HG03108 (cell line): ENCODE measurements at regions not wholly inside any gene's neighbourhood (a gene's known extent, or its start where the extent isn't known, plus 50 kb on each side); places are given as distances from the start of the nearest gene placed in this dataset.

ENCODE experiments used
- ATAC-seq: cut with Tn5 transposase; IDR thresholded peaks from one replicate; pipeline ENCODE4 v1.9.1; 2021; ENCODE audit warnings: moderate library complexity; ENCODE audit not compliant: unreplicated experiment

DNA sequence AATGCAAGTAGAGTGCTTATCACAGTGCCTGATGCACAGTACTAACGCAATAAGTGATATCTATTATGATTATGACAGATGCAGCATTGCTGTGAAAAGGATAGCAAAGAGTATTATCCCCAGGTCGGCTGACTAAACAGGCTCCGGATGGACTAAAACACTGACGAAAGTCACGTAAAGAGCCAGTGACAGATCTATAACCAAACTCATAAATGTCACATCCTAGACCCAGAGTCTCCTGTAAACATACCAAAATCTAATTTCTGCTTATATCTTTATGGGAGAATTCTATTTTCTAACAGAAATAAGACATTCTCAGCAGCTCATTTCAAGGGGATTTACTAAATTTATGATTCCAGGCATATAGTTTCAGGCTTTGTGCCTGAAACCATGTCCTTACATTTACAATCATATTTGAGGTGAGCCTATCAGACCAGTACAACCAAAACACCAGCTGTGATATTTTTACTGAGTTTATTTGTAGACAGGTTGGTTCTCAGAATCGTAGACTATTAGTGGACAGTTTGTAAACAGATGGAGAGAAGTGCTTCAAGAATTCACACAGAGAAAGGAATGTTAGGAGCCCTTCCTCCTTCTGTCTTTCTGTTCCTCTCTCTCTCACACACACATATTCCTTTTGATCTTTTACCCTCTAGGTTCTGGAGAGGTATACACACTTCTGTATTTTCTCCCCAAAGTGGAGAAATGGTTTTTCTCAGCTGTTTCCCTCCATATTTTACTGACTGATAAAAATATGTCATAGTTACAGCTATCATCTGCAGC, 52.4 kb upstream of the WDR26 start:
- no peak for ATAC-seq

DNA sequence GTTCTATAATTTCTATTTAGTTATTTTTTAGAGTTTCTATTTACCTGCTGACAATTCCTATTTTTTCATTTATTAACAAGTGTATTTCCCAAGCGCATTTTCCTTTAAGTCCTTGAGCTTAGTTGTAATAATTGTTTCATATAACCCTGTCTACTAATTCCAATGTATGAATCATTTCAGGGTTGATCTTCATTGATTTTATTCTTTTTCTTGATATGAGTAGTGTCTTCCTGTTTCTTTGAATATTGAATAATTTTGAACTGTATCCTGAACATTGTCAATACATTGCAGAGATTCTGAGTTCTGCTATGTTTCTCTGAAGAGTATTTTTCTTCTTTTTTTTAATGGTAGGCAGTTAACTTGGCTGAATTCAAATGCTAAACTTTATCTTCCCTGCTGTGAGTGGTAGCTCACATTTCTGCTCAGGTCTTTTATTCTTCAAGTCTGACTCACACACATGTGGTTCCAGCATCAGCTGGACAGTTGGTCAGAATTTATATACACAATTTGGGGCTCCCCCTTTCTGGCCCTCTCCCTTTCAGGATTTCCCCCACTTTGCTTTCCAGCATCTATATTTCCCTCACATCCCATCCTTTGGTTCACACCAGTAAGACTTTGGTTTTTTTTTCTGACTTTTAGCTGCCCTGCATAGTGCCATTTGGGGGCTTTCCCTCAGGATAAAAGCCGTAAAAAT, 54.4 kb upstream of the WDR26 start:
- no peak for ATAC-seq

DNA sequence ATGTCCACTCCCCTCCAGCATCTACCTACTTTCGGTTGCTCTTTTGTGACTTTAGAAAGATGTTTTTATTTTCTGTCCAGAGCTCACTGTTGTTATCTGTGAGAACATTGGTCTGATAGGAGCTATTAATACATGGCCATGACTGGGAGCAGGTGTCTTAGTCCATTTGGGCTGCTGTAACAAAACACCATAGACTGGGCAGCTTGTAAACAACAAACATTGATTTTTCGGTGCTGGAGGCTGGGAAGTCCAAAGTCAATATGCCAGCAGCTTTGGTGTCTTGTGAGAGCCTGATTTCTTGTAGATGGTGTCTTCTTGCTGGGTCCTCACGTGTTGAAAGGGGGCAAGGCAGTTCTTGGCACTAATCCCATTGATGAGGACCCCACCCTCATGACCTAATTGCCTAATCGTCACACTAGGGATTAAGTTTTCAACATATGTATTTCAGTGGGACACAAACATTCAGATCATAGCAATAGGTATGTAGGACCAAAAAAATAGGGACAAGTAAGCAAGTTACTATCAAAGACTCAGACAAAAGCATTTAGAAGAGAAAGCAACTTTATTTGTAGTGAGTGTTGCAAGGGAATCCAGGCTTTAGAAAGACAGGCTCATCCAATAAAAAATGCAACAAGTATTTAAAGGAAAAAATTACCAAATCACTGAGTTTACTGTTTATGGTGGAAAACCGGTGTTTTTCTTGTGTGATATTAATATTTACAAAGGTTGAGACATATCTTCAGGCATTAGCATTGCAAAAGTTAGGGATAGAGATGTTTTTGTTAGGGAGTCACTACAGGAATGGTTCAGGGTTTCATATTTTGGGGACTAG, 55.2 kb upstream of the WDR26 start:
- no peak for ATAC-seq

DNA sequence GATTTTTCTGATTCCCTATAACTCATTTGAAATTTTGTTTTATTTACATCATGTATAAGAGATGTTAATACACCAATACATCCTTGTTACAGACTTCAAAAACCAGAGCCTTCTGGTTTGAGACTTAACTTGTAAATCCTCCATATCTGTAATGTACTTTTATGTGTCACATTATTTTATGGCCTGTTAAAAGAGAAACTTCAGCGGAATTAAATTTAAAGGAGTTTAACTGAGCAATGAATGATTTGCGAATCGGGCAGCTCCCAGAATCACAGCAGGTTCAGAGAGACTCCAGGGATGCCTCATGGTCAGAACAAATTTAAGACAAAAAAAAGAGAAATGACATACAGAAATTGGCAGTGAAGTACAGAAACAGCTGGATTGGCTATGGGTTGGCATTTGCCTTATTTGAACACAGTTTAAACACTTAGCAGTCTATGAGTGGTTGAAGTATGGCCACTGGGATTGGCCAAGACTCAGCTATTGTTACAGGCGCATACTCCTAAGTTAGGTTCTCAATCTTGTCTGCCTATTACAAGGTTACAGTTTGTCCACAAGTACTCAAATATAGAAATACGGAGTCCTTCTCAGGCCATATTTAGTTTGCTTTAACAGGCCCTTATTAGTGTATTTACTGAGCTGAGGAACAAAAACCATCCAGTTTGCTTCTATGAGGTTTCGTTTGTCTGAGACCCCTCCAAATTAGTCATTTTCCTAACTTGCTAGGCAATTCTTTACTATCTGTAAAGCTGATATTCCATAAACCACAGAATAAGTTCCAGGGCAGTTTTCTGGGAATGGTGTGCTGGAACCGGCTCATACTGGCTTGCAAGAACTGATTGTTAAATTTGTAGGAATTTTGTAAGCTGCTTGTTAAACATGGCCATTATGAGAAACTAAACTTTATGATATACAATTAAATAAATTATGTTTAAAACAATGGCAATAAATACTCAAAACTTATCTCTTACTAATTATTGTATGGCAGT, 56.2 kb upstream of the WDR26 start:
- no peak for ATAC-seq

DNA sequence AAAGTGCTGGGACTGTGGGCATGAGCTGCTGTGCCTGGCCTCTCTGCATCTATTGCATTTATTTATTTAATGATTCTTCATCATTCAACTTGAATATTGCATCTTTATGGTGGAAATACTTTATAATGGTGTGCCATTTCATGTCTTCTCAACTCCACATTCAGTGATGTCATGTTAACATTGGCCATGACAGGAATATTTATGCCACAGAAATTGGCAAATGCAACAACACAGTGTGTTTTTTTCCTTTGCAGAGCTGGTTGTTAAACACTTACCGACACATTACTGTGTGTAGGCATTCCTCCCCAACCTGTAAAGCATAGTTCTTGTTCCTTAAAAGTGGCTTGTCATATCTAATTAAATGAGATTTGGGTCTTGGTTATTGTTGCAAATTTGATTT, 57.4 kb upstream of the WDR26 start:
- ATAC-seq = no peak

DNA sequence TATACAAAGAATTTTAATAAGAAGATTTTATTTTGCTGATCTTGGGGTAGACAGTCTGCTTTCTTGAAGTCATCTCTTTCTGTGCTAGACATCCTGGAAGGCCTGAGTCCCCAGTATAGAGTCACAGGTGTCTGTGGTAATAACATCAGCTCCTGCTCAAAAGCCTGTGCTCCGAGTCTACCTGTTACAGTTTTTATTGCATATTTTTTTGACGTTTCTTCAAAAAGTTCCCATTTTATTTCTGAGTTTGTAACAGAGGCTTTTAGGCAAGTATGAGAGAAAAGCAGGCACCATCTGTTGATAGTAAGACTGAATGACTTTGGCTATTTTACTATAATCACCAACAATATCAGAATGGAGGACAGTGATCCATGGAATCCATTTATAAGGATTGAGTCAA, 58.0 kb upstream of the WDR26 start:
- ATAC-seq = no peak

DNA sequence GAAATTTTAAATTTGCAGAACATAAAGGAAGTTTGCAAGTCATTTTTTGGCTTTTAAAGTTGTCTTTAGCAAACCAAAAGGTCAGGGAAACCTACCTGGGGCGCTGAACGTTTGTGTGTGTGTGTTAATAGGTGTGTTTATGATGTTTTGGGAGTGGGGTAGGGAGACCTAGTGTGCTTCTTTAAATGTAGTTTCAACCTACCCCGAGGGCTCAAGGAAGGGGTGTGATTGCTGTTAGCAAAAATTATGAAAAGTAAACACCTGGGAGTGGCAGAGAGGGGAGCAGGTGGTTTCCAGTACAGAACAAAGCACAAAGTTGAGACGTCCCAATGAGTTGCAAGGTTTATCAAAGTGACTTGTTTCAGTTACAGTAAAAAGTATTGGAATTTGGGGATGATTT, 58.7 kb upstream of the WDR26 start:
- no peak for ATAC-seq

DNA sequence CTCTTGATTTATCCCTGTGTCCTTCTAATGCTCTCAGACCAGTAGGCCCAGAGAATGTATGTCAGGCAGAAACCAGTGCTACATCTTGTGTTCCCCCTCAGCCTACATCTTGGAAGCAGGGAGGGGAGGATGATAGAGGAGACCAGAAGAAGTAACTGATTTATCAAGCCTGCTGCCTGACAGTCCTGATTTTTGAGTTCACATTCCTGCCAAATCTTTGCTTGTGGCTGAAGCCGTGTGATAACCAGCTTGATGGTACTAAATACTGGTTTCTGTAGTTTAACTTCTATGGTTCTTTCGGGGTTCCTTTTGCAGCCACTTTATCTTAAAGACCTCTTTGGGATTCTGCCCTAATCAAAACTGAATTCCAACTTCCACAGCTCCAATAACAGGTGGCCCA, 59.7 kb upstream of the WDR26 start:
- ATAC-seq = no peak

DNA sequence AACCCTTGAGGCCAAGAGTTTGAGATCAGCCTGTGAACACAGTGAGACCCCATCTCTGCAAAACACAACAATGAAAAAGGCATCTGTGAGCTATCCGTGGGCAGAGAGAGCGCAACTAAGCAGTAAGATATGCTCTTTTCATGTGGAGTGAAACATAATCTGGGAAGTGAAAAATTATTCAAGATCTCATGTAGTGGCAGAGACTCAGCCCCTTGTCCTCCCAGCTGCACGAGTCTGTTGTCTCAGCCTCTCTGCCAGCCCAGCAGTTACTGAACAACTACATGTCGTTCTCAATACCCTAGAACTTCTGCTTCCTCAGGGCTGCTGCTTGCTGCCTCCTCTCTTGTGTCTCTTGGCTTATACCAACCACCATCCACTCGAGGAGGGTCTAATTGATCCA, 61.3 kb upstream of the WDR26 start:
- no peak for ATAC-seq

DNA sequence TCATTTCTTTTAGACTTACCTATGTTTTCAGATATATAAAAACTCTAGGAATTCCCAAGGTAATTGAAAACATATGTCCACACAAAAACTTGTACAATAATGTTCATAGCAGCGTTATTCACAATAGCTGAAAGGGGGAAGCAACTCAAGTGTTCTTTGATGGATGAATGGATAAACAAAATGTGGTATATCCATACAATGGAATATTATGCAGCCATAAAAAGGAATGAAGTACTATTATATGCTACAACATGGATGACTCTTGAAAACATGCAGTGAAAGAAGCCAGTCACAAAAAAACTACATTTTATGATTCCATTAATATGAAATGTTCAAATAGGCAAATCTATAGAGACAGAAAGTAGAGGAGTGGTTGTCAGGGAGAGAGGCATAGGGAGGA, 62.2 kb upstream of the WDR26 start:
- ATAC-seq = no peak

DNA sequence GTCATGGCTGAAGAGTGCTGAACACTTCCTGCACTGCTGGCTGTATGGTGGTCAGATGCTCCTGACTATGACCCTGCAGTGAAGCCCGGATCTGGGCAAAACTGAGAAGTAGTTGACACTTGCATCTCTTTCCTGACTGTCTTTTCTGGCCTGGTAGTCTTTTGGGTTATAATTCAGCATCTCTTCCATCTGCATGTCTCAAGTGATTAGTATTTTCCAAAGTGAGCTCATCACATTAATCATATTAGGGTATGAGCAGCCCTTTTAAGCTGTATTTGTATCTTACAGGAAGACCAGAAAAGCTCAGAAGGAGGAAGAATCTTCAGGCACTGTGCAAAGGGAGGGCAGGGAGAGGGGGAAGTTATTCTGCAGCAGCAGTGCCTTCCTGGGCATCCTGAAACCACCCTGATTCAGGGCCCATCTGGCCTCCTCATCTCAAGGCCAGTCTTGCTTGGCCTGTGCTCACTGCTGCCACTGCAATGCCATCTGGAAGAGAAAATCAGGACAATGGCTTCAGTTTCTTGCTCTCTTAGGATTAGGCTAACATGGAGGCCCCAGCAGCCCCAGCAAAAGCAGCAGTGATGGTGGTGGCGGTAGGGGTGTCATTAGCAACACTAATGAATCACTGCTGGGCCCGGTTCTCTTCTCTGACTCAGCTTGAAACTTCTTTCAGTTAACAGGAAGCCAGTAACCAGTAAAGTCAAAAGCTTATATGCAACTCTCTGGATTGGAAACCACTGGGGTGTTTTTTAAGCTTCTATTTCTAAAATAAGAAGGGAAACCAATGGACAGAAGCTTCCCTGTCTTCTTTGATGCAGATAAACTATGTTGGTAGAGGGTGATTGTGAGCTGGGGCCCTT, 63.3 kb upstream of the WDR26 start:
- ATAC-seq = peak; percentile 90

DNA sequence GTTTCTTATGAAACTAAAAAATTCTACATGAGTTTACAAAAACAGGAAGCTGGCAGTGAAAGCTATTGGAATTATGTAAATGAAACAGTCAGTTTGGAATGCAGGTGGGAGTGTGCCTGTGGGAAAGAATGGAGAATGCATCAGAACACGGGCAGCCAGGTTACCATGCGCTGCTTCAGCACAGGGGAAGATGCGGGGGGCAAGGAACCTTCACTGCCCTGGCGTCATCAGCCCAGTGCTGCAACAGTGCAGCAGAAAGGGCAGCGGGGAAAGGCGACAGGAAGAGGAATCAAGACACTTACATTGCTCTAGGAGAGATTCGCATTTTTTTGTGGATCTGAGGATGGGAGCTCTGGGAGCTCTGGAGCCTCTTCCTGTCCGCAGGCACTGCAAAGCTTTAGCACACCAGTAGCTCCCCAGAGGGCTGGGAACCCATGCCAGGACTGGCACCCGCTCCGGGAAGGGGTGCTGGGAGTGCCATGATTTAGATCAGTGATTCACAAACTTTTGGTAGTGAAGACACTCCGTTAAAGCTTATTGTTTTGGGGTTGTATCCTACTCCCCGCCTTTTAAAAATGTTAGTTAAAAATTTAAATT, 64.1 kb upstream of the WDR26 start:
- ATAC-seq = no peak

DNA sequence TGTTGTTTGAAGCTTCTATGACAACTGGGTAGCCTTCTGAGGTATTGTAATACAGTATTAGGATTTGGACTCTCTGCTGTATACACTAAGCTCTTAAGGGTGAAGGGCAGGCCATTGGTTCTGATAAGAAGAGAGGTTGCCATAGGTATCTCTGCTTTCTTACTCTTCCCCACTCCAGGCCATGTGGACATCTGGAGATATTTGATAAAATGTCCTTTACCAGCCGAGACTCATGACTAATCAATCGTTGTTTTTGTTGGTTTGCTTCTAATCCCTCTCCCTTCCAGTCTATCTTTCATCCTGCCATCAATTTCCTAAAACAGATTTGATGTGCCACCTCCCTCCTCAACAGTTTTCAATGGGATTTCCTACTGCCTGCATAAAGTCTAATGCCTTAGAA, 64.6 kb upstream of the WDR26 start:
- ATAC-seq = no peak

DNA sequence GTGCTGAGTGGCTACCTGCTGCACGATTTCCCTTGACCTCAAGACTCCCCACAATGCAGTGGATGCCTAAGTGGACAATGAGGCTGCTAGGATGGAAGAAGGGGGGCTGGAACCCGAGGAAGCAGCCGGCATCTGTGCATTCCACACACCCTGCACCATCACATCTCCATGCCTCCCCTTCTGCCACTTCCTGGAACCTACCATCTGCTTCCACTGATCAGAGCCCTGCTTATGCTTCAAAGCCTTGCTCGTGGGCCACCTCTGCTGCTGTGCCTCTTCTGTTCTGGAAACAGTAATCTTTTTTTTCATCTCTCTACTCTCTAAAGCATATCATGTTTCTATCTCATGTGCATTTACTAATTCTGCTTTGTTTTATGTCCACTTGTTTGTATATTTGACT, 66.2 kb upstream of the WDR26 start:
- ATAC-seq = no peak

DNA sequence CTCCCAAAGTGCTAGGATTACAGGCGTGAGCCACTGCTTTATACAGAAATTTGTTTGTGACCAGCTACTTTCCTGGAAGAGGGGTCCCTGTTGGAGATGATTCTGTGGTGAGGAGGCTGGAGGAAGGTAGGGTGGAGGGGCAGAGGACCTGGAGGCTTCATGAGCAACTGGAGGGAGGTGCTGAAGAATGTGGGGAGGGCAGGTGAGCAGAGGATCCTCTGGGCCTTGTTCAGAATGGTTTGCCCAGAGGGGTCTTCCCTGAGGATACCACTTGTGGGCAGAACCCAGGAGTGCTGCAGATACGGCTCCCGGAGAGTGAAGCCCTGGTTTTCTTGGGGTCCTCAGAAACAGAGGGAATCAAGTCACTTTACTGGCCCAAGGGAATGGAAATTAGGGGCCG, 67.2 kb upstream of the WDR26 start:
- no peak for ATAC-seq

DNA sequence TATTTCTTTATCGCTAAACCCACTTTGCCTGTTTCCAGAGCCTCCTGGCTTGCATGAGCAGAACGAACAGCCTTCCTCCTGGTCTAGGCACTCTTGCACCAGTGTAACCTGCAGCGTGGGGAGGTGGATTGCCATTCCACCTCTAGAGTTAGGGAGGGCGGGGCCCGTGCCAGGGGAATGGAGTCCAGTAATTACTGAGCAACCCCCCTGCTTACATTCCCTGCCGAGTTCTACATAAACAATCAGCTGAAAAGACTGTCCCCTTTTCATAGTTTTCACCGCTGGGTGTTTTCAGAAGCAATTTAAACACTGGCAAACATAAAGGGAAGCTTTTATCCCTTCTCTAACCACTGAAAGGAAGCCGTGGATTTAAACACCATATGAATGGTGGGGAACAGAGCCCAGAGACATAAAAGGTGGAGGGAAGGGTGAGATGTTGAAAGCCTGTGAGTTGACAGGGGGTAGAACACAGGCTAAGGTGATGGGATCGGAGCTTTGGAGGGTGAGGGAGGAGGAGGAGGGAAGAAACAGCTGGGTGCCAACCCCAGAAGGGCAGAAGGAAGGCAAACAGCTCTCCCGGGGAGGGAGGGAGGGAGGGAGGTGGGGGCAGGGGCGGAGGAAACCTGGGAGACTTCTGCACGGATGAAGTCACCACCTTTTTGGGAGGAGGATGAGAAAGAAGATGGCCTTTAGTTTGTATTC, 68.0 kb upstream of the WDR26 start:
- ATAC-seq = no peak

DNA sequence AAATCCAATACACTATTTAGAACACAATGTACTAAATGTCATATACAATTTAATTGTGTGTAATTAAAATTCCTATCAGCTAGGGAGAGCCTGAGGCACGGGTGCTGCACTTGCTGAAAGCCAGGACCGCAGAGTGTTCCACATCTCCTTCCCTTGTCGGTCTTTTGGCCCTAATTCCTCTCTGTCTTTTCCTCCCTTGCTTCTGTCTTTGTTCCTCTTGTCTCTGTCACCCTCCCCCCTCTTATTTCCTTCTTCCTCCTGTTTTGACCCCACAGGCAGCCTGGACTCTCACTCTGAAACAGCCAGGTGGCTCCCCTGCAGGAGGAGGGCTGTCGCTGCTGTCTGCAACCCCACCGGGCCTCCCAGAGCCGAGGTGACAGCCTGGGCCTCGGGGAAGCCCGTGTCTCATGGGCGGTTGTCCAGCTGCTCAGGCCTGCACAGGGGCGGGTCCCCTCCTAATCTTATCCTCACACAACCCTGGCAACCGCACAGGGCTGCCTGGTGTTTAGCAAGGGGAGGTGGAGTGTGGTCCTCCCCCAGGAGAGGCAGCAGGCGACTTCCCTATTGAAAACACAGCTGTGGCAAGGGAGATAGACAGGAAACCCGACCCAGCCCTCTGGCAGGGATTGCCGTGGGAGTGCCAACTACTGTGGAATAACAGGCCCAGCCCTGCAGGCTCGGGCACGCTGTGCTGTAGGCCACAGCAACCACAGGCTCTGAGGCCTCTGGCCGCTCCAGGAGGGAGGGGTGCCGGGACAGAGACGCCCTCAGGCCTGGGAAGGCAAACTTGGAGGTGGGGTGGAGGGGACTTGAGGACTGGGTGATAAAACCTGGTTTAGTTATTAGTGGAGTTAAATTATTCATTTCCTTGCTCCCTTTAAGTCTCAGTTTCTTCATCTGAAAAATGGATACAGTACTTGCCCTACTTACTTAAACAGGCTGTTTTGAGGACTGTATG, 68.8 kb upstream of the WDR26 start:
- ATAC-seq = peak; percentile 94
